ENCODE measurements at regions not wholly inside any gene's neighbourhood (a gene's known extent, or its start where the extent isn't known, plus 50 kb on each side); places are given as distances from the start of the nearest gene placed in this dataset.

- peak; percentile 70 for DNase-seq (ENCODE audit: low spot score)
These were observed 190.3 kb downstream of the RBFOX3 start for GRCh38 chr17:79420318-79421243.

- DNase-seq (ENCODE audit: low spot score) = no peak
These were observed 193.3 kb downstream of the RBFOX3 start for GRCh38 chr17:79417476-79417988.

GRCh38 chr17:79415909-79416308, 194.9 kb downstream of the RBFOX3 start:
- DNase-seq (ENCODE audit: low spot score) = no peak

GRCh38 chr17:79415365-79415764, 195.5 kb downstream of the RBFOX3 start:
- DNase-seq (ENCODE audit: low spot score) = no peak

GRCh38 chr17:79414793-79415211, 196.0 kb downstream of the RBFOX3 start:
- DNase-seq (ENCODE audit: low spot score) = no peak

GRCh38 chr17:79414063-79414792, 196.6 kb downstream of the RBFOX3 start:
- no peak for DNase-seq (ENCODE audit: low spot score)

GRCh38 chr17:79413611-79414010, 197.2 kb downstream of the RBFOX3 start:
- DNase-seq (ENCODE audit: low spot score) = no peak

GRCh38 chr17:79412886-79413390, 197.9 kb downstream of the RBFOX3 start:
- DNase-seq (ENCODE audit: low spot score) = no peak

GRCh38 chr17:79412110-79412509, 198.7 kb downstream of the RBFOX3 start:
- no peak for DNase-seq (ENCODE audit: low spot score)

- no peak for DNase-seq (ENCODE audit: low spot score)
These were observed 199.4 kb downstream of the RBFOX3 start for GRCh38 chr17:79411419-79411818.

- DNase-seq (ENCODE audit: low spot score) = no peak
These were observed 200.2 kb downstream of the RBFOX3 start for GRCh38 chr17:79410681-79411080.

- DNase-seq (ENCODE audit: low spot score) = no peak
These were observed 202.6 kb downstream of the RBFOX3 start for GRCh38 chr17:79408251-79408650.

GRCh38 chr17:79407385-79407784, 203.5 kb downstream of the RBFOX3 start:
- no peak for DNase-seq (ENCODE audit: low spot score)

GRCh38 chr17:79406316-79406715, 204.5 kb downstream of the RBFOX3 start:
- DNase-seq (ENCODE audit: low spot score) = no peak

GRCh38 chr17:79405823-79406222, 205.0 kb downstream of the RBFOX3 start:
- no peak for DNase-seq (ENCODE audit: low spot score)

- no peak for DNase-seq (ENCODE audit: low spot score)
These were observed 206.5 kb downstream of the RBFOX3 start for GRCh38 chr17:79404136-79404911.

GRCh38 chr17:79401704-79402674, 208.9 kb downstream of the RBFOX3 start:
- DNase-seq (ENCODE audit: low spot score) = no peak

GRCh38 chr17:79400989-79401703, 209.7 kb downstream of the RBFOX3 start:
- peak; percentile 94 for DNase-seq (ENCODE audit: low spot score)

GRCh38 chr17:79399610-79400144, 211.2 kb downstream of the RBFOX3 start:
- DNase-seq (ENCODE audit: low spot score) = no peak

- DNase-seq (ENCODE audit: low spot score) = no peak
These were observed 212.4 kb downstream of the RBFOX3 start for GRCh38 chr17:79398441-79398840.

Data from GM03348 (cell line).